GM19025 (cell line): ENCODE measurements at regions not wholly inside any gene's neighbourhood (a gene's known extent, or its start where the extent isn't known, plus 50 kb on each side); places are given as distances from the start of the nearest gene placed in this dataset.

Experiments
- ATAC-seq: cut with Tn5 transposase; IDR thresholded peaks from one replicate; pipeline ENCODE4 v1.9.1; 2021; ENCODE audit warnings: mild to moderate bottlenecking, low read depth, moderate library complexity; ENCODE audit not compliant: unreplicated experiment

GRCh38 chr22:47597041-47597440, 834.6 kb downstream of the TBC1D22A start:
- ATAC-seq, result no peak

- ATAC-seq, result no peak
Measured at GRCh38 chr22:47596176-47596690, 833.8 kb downstream of the TBC1D22A start.

- no peak for ATAC-seq
Measured at GRCh38 chr22:47594836-47595521, 832.5 kb downstream of the TBC1D22A start.

- no peak for ATAC-seq
Measured at GRCh38 chr22:47593911-47594311, 831.5 kb downstream of the TBC1D22A start.

GRCh38 chr22:47593291-47593690, 830.8 kb downstream of the TBC1D22A start:
- no peak for ATAC-seq

- no peak for ATAC-seq
Measured at GRCh38 chr22:47592791-47593190, 830.3 kb downstream of the TBC1D22A start.

GRCh38 chr22:47591709-47592108, 829.3 kb downstream of the TBC1D22A start:
- no peak for ATAC-seq

GRCh38 chr22:47591016-47591415, 828.6 kb downstream of the TBC1D22A start:
- ATAC-seq, result no peak

- no peak for ATAC-seq
Measured at GRCh38 chr22:47589271-47590250, 827.1 kb downstream of the TBC1D22A start.

GRCh38 chr22:47588578-47588960, 826.1 kb downstream of the TBC1D22A start:
- ATAC-seq, result no peak

GRCh38 chr22:47587861-47588577, 825.6 kb downstream of the TBC1D22A start:
- ATAC-seq, result no peak

GRCh38 chr22:47587361-47587760, 824.9 kb downstream of the TBC1D22A start:
- ATAC-seq, result no peak

GRCh38 chr22:47586946-47587345, 824.5 kb downstream of the TBC1D22A start:
- ATAC-seq, result no peak

- ATAC-seq, result no peak
Measured at GRCh38 chr22:47586038-47586437, 823.6 kb downstream of the TBC1D22A start.

- ATAC-seq, result no peak
Measured at GRCh38 chr22:47583959-47584562, 821.6 kb downstream of the TBC1D22A start.

- no peak for ATAC-seq
Measured at GRCh38 chr22:47582067-47582466, 819.6 kb downstream of the TBC1D22A start.

GRCh38 chr22:47580121-47580520, 817.7 kb downstream of the TBC1D22A start:
- ATAC-seq, result no peak

- ATAC-seq, result no peak
Measured at GRCh38 chr22:47576908-47577307, 814.5 kb downstream of the TBC1D22A start.

- no peak for ATAC-seq
Measured at GRCh38 chr22:47575291-47575690, 812.8 kb downstream of the TBC1D22A start.

- ATAC-seq, result no peak
Measured at GRCh38 chr22:47574556-47574955, 812.1 kb downstream of the TBC1D22A start.
